ENCODE measurements at regions not wholly inside any gene's neighbourhood (a gene's known extent, or its start where the extent isn't known, plus 50 kb on each side); places are given as distances from the start of the nearest gene placed in this dataset.

GRCh38 chr13:109389892-109390345, 396.5 kb downstream of the IRS2 start:
- TF ChIP-seq CTCF (IDR thresholded peaks at IDR 0.05) (no peak), POLR2A (IDR thresholded peaks at IDR 0.05) (no peak)
